ENCODE measurements at regions not wholly inside any gene's neighbourhood (a gene's known extent, or its start where the extent isn't known, plus 50 kb on each side); places are given as distances from the start of the nearest gene placed in this dataset.

GRCh38 chr1:193712392-193712791, 526.0 kb upstream of the B3GALT2 start:
- TF ChIP-seq CTCF (IDR thresholded peaks at IDR 0.05) (no peak), POLR2A (IDR thresholded peaks at IDR 0.05) (no peak), EP300 (IDR thresholded peaks at IDR 0.05) (no peak)
- no peak overlapping the region for H3K27ac ChIP-seq
- H3K36me3 ChIP-seq = no peaks in the 10 kb centered on the region
- H3K4me1 ChIP-seq = peaks cover 0 to 6% (median 0%) of the 10 kb centered on the region in 4 donors
- no peak overlapping the region for H3K4me3 ChIP-seq
- no peaks in the 10 kb centered on the region for H3K9me3 ChIP-seq
- no peak for DNase-seq (ENCODE audit: low spot score in 2 of 2)
- no peaks in the 10 kb centered on the region for H3K27me3 ChIP-seq

GRCh38 chr1:193709607-193710006, 523.2 kb upstream of the B3GALT2 start:
- DNase-seq (ENCODE audit: low spot score in 2 of 2) = no peak
- WGBS, 2 donors = 91 to 97% methylated on average over 1 of the region's 1 CpG
- H3K4me1 ChIP-seq = no peaks in the 10 kb centered on the region
- no peaks in the 10 kb centered on the region for H3K27me3 ChIP-seq
- no peak overlapping the region for H3K27ac ChIP-seq
- no peaks in the 10 kb centered on the region for H3K36me3 ChIP-seq
- TF ChIP-seq CTCF (IDR thresholded peaks at IDR 0.05) (no peak), POLR2A (IDR thresholded peaks at IDR 0.05) (no peak), EP300 (IDR thresholded peaks at IDR 0.05) (no peak)
- peaks cover 0 to 3% (median 0%) of the 10 kb centered on the region in 4 donors for H3K9me3 ChIP-seq
- H3K4me3 ChIP-seq = no peak overlapping the region

GRCh38 chr1:193707271-193708021, 521.0 kb upstream of the B3GALT2 start:
- Histone ChIP-seq H3K9me3 (peaks cover 0 to 3% (median 0%) of the 10 kb centered on the region in 4 donors), H3K4me1 (no peaks in the 10 kb centered on the region), H3K4me3 (no peak overlapping the region), H3K27ac (no peak overlapping the region), H3K36me3 (no peaks in the 10 kb centered on the region), H3K27me3 (no peaks in the 10 kb centered on the region)
- 41 to 52% methylated on average over 2 of the region's 2 CpGs for whole genome bisulfite sequencing, 2 donors
- no peak for DNase-seq (ENCODE audit: low spot score in 2 of 2)
- TF ChIP-seq CTCF (IDR thresholded peaks at IDR 0.05) = no peak

GRCh38 chr1:193706766-193707165, 520.4 kb upstream of the B3GALT2 start:
- Histone ChIP-seq H3K27ac (no peak overlapping the region), H3K9me3 (peaks cover 0 to 3% (median 0%) of the 10 kb centered on the region in 4 donors), H3K27me3 (no peaks in the 10 kb centered on the region), H3K4me3 (no peak overlapping the region), H3K4me1 (no peaks in the 10 kb centered on the region), H3K36me3 (no peaks in the 10 kb centered on the region)
- TF ChIP-seq CTCF (IDR thresholded peaks at IDR 0.05) = no peak
- TF ChIP-seq POLR2A (IDR thresholded peaks at IDR 0.05) = no peak
- TF ChIP-seq EP300 (IDR thresholded peaks at IDR 0.05) = no peak
- DNase-seq (ENCODE audit: low spot score in 2 of 2) = no peak

- peaks cover 0 to 3% (median 0%) of the 10 kb centered on the region in 4 donors for H3K9me3 ChIP-seq
- WGBS, 2 donors = 91 to 96% methylated on average over 5 of the region's 5 CpGs
- TF ChIP-seq EP300 (IDR thresholded peaks at IDR 0.05) (no peak), POLR2A (IDR thresholded peaks at IDR 0.05) (no peak), CTCF (IDR thresholded peaks at IDR 0.05) (no peak)
Measured at GRCh38 chr1:193705554-193705981, 519.2 kb upstream of the B3GALT2 start.

More at GRCh38 chr1:193705554-193705981, 519.2 kb upstream of the B3GALT2 start:
- Histone ChIP-seq H3K4me3 (no peak overlapping the region), H3K36me3 (no peaks in the 10 kb centered on the region), H3K27me3 (no peaks in the 10 kb centered on the region), H3K4me1 (no peaks in the 10 kb centered on the region), H3K27ac (no peak overlapping the region)
- DNase-seq (ENCODE audit: low spot score in 2 of 2) = no peak
